HG02852 (cell line): ENCODE measurements at regions not wholly inside any gene's neighbourhood (a gene's known extent, or its start where the extent isn't known, plus 50 kb on each side); places are given as distances from the start of the nearest gene placed in this dataset.
"Not testable (repeated sequence)": the region's sequence is repeated elsewhere in the genome, so short reads cannot be mapped to it uniquely, and the experiment has no call there.

Experiments used
- ATAC-seq: cut with Tn5 transposase; IDR thresholded peaks from one replicate; pipeline ENCODE4 v1.9.1; 2021; ENCODE audit warnings: mild to moderate bottlenecking, moderate library complexity; ENCODE audit not compliant: unreplicated experiment

DNA sequence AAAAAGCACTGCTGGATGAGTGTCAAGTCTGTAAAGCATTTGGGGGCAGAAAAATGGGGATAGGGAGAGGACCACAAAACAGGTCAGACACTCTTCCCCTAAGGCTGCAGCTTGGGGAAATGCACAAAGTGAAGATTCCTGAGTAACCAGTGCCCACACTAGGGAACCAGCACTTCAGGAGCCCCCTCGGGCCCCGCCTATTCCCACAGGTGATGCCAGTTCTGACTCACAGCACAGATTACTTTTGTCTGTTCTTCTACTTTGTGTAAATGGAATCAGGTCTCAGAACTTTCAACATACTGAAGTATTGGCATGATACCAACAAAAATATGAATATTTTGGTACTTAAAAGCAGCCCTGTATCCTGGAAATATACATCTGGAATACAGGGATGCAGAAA lies 112.5 kb downstream of the ADRA2C start:
- no peak for ATAC-seq

DNA sequence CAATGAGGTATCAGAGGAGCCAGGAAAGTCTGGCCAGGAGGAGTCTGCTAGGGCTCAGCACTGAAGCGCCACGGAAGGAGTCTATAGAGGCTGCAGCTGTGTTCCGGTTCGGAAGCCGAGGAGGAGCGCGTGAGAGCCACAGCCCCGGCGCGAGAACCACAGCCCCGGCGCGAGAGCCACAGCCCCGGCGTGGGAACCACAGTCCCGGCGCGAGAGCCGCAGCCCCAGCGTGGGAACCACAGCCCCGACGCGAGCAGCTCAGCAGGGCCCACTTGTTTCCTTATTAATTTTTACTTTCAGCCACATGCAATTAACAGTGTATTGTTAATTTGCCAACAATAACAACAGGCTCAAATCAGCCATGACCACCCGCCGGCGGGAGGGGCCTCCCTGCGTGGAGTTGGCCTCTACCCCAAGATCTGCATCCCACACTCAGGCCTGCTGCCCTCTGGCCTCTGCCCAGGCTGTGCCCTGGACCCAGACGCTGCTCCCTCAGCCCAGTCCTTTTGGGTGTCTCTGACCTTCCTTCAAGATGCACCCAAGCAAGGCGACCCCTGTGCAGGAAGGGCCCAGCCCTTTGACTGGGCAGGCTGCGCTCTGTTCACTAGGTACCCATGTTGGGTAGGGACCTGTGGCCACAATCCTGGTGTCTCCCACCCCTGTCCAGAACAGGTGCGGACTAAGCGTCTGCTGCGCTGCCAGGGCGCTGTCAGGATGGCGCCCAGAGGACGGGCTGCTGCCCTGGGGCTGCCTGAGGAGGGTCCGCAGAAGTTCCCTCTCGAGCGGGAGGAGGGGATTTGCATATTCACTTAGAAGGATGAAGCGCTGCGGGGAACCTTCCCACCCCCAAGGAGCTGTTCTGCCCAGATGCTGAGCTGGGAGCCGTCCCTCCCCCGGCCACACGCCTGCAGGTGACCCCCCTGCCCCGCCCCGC lies 113.8 kb downstream of the ADRA2C start:
- ATAC-seq, result no peak

DNA sequence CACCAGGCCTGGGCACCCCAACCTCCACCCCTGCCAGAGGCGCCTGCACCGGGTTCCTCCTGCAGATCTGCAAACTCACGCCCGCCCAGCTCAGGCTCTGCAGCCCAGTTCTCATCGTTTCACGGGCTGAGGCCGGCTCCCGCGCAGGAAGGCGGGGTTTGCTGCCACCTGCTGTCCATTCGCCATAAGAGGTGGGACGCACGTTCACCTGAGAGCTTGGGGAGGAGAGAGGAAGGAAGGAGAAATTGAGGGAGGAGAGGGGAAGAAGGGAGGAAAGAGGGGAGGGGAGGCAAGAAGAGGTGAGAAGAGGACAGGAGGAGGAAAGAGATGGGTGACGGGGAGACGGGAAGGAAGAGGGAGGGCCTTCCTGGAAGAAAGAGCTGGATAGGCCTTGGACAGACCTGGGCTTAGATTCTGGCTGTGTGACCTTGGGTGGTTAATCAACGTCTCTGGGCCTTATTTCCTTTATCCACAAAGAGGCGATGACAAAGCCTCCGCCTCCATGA lies 114.5 kb downstream of the ADRA2C start:
- ATAC-seq, result no peak

DNA sequence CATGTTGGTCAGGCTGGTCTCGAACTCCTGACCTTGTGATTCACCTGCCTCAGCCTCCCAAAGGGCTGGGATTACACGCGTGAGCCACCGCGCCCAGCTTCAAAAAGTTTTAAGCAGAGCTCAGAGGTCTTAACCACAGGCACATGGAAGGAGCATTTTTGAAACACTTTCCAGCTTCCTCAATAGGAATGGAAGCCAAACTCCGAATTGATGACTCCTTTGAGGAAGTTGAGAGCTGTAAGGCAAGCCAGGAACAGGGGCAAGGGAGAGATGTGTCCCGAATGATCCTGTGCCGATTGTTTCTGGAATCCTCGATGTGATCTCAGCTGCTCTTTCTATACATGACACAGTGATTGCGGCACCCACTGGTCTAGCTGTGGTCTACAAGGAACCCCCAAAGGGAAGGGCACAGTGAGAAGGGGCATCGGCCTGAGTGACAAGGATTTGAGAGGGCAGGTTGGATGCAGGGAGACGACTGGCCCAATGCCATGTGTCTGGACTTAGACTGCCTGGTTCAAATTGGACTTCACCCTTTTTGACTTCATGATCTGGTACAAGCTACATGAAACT lies 116.2 kb downstream of the ADRA2C start:
- not testable (repeated sequence) for ATAC-seq

DNA sequence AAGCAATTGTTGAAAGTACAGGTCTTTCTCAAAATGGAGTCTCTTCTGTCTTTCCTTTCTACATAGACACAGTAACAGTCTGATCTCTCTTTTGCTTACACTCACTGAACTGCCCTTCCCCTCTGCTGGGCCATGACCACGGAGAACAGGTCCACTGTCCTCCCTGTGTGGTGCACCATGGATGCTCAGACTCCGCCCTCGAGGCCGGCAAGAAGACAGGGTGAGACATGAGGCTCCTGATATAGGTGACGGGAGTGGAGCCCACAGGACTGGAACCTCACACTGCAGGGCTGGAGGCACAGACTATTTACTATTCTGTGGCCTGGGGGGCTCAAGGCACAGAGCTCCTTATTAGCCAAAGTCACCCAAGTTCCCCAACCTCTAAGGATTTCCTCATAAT lies 118.1 kb downstream of the ADRA2C start:
- ATAC-seq, result not testable (repeated sequence)

DNA sequence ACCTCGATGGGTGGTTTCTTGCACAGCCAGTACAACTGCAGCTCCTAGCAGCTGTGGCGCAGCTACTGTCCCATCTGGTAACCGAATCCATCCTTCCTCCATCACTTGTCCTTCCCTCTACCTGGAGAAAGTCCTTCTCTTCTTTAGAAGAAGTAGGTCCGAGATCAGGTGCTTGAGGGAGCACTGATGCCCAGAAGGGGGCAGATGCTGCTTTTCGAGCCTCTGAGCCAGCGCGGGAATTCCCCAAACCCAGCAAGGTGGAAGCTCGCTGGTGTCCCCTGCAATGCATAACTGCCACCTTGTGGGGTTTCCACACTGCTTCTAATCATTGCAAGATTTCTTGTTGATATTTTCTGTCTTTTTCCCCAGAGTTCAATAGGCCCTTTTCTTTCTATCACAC lies 127.4 kb downstream of the ADRA2C start:
- not testable (repeated sequence) for ATAC-seq

DNA sequence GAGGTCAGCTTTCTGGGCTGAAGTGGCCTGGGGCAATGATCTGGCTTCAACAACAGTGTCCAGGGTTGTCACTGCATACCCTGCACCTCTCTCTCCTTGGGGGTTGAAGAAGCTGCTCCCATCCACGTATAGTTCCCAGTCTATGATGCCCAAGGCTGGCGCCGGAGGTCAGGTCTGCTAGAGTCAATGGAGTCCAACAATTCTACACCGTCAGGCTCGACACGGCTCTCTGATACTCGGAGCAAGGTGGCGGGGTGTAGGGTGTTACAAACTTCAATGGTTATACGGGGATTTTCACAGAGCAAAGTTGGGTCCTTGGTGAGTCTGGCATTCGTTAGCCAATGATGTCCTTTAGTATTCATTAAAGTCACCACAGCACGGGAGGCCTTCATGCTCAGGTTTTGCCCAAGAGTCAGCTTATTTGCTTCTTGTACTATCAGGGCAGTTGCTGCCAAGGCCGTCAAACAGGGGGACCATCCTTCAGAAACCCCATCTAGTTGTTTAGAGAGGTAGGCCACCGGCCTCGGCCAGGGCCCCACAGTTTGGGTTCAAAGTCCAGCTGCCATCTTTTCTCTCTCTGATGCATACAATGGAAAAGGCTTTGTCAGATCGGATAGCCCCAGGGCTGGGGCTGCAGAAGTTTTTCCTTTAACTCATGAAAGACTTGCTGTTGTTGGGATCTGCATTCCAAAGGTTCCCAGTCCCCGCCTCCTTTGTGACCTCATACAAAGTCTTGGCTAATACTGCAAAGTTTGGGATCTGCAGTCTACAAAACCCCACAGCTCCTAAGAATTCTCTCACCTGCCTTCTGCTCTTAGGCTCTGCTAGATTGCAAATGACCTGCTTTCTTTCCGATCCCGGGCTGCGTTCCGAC lies 128.1 kb downstream of the ADRA2C start:
- ATAC-seq, result not testable (repeated sequence)

DNA sequence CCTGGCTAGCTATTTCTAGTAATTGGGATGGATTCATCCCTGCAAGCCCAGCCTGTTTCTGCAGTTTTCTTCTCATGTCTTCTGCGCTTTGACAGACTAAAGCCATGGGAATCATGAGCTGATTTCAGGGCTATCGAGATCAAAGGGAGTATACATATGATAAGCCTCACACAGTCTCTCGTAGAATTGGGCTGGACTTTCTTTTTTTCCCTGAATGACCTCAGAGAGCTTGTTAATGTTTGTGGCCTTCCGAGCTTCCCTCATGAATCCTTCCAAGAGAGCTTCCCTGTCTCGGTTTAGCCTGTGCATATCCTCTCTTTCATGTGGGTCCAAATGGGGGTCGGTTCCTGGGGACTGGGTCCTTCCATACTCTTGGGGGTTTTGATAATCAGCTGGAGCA lies 130.3 kb downstream of the ADRA2C start:
- no peak for ATAC-seq

DNA sequence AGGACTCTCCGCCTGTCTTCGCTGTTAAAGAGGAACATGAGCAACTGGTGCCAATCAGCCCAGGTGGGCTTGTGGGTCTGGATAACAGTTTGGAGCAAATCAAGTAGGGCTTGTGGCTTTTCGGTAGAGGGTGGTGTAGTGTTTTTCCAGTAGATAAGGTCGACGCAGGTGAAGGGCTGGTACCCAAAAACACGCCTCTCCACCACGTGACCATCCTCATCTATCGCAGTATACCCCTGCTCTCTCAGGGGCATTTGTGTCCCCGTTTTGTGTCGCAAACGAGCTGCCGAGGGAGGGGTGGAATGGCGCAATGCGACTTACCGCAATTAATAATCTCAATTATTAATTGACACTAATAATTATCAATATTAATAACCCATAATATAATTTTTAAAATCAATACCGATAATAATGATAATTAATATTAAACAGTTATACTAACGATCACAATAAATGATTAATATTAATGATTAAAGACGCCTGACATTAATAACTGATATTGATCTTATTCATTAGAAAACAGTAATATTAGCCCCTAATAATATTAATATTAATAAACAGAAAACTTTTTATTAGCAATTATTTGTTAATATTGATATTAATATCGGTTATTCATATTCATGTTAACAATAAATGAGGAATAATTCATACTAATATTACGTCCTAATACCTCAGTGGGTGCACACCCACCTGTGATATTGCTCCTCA lies 130.8 kb downstream of the ADRA2C start:
- ATAC-seq, result not testable (repeated sequence)

DNA sequence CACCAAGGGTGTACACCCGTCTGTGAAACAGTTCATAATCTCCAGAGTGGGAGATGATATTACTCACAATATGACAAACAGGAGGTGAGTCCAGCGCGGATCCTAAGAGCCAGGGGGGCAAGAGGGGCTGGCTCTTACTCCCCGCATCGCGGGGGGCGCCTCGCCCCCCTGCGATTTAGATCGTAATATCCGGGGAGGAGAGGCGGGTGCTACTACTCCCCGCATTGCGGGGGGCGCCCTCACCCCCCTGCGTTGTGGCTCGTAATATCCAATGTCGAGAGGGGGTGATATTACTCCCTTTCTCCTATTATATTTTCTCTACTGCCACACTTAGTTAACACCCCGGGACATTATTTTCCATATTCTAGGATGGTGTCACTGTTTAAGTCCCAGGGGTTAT lies 131.9 kb downstream of the ADRA2C start:
- ATAC-seq, result no peak

DNA sequence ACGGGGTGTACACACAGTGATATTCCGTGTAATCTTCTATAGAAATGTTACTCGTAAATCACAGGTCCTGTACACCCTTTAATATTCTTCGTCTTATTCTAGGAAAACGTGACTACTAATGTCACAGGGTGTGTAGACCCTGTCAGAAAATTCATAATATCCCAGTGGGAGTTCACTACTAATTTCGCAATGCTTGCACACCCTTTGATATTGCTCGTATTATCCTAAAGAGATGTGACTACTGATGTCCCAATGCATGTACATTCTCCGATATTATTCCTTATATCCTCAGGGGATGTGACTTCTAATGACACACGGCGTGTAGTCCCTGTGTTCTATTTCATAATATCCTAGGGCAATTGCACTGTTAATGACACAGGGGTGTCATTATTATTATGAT lies 132.7 kb downstream of the ADRA2C start:
- not testable (repeated sequence) for ATAC-seq

DNA sequence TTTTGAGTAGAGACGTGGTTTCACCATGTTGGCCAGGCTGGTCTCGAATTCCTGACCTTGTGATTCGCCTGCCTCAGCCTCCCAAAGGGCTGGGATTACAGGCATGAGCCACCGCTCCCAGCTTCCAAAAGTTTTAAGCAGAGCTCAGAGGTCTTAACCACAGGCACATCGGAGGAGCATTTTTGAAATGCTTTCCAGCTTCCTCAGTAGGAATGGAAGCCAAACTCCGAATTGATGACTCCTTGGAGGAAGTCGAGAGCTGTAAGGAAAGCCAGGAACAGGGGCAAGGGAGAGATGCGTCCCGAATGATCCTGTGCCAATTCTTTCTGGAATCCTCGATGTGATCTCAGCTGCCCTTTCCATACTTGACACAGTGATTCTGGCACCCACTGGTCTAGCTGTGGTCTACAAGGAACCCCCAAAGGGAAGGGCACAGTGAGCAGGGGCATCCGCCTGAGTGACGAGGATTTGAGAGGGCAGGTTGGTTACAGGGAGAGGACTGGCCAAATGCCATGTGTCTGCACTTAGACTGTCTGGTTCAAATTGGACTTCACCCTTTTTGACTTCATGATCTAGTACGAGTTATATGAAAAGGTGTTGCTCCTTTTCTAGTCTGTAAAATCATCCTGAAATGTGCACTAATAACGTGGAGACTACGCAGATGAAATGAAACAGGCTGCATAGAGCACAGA lies 138.2 kb downstream of the ADRA2C start:
- not testable (repeated sequence) for ATAC-seq

DNA sequence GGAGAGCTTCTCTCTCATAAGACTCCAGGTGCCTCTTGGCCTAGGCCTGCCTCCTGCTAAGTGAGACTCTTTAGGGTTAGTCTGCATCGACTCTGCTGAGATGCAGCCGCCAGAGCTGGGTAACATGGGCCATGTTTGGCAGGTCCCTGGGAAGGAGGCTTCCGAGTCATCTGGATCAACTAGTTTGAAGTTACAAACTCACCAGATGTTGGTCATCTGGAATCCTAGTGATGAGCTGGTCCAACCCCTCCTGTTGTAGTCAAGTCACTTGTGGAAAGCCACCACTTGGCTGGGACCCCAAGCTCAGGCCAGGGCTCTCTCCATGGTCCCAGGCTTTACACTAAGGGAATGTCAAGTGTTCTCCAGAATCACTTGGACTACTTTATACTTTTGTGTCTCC lies 143.4 kb downstream of the ADRA2C start:
- ATAC-seq, result not testable (repeated sequence)

DNA sequence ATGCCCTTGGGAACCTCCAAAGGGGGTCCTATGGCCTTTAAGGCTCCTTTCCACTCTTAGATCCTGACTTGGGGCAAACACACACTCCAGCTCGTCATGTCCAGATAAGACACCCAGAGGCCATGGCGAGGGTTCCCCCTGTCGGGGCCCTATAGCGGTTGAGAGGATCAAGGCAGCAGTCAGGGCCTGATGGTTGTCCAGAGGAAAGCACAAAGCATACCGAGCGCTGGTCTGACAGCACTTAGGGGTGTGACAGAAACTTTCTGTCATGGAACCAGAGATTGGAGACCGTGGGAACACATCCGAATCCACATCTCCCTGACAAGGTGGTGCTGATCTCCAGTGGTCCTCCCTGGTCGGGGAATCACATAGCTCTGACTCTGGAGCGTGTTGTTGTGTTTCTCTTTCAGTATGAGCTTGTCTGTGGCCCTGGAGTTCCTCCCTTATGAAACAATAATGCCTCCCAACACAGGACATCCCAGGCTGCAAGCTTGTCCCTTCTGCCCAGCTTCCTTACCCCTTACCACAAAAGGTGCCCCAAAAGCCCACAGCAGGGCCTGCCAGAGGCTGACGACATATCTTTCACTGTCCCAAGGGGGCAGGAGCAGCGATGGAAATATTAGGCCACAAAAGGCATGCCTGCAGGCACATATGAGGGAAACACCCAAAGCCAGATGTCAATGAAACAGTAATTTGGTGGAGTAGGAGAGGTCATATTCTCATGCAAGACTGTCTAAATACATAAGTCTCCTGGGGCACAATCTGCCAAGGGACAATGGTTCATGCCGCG lies 144.2 kb downstream of the ADRA2C start:
- ATAC-seq, result not testable (repeated sequence)

DNA sequence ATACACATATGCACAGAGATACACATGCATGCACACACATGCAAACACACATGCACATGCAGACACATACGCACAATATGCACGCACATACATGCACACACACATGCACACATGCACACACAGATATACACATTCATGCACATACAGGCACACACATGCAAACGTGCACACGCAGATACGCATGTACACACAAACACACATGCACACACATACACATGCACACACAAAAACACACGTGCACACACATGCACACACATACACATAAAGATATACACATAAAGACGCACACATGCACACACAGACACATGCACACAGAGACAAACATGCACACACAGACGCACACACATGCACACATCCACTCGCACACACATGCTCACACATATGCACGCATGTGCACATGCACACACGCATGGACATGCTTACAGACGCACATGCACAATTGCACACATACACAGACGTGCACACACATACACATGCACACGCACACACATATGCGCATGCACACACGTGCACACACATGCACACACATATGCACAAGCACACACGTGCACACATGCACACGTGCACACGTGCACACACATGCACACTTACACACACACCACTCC lies 145.2 kb downstream of the ADRA2C start:
- no peak for ATAC-seq

DNA sequence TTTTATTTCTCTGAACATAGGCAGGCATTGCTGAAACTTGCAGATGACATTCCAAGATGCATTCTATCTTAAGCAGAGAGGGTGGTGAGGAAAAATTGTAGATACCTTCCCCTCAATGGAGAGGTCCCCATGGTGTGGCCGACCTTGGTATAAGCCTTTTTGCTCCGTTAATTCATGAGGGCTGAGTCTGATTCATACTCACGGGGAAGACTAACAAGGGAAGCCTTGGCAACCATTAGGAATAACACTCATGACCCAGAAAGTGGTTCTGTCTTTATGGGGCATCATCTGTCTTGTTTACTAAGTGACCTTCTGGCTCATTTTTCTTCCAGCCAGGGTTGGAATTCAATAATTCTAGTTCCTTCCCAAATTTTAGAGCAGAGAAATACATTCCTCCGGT lies 148.3 kb downstream of the ADRA2C start:
- not testable (repeated sequence) for ATAC-seq

DNA sequence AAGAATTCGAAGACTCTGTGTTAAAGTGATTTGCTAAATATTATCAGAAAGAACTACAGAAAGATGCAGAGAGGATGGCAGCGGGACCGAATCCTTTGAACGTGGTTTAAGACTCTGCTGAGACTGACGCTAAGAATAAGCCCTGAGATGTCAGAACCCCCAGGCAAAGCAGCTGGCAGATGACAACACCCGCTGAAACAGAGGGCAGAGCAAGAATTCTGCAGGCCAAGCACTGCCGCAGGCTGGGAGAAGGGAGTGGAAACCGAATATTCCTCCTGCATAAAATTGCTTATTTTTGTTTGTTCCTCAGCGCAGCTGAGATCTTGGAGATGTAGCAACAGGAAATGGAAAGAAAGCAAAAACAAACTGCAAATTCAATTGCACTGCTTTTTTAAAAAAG lies 153.3 kb downstream of the ADRA2C start:
- not testable (repeated sequence) for ATAC-seq

DNA sequence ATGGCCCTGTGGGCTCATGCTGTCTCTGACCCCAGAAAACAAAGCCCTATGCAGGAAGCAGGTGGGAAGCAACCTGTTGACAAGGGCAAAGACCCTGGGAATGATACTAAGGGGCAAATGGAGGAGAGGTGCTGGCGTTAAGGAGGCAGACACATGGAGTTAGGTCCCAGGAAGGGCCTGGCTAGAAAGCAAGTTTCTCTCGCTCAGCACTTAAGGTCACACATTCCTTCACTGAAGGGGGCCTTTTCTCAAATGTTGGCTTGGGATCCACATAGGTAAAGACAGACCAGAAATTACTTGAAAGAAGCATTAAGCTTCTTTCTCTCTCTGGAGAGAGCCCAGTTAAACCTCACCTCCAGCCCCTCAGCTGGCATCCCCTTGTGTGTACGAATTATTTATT lies 155.7 kb downstream of the ADRA2C start:
- ATAC-seq, result not testable (repeated sequence)

DNA sequence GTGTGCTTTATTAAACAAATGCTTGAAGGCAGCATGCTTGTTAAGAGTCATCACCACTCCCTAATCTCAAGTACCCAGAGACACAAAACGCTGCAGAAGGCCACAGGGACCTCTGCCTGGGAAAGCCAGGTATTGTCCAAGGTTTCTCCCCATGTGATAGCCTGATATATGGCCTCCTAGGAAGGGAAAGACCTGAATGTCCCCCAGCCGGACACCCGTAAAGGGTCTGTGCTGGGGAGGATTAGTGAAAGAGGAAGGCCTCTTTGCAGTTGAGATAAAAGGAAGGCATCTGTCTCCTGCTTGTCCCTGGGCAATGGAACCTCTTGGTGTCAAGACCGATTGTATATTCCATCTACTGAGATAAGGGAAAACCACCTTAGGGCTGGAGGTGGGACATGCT lies 159.7 kb downstream of the ADRA2C start:
- ATAC-seq, result not testable (repeated sequence)
